Fibroblast of lung (primary cell): ENCODE measurements at regions not wholly inside any gene's neighbourhood (a gene's known extent, or its start where the extent isn't known, plus 50 kb on each side); places are given as distances from the start of the nearest gene placed in this dataset.

Source experiments
- DNase-seq, 2 donors: peaks; one replicate each; pipeline versions ENCODE4 v3.0.0 to v3.0.0-alpha.2; 2010; ENCODE audit warnings: low read depth in 2 of 2
- H2AFZ ChIP-seq: 2 replicates; pipeline ENCODE4 v1.5.1; 2012; ENCODE audit warnings: low read length, control low read depth, inconsistent platforms
- H3K27ac ChIP-seq: 2 replicates; pipeline ENCODE4 v1.5.1; 2011; ENCODE audit warnings: low read length, control low read depth; ENCODE audit not compliant: insufficient read depth
- H3K27me3 ChIP-seq: 2 replicates; pipeline ENCODE4 v1.5.1; 2011; ENCODE audit warnings: mild to moderate bottlenecking, low read length; ENCODE audit not compliant: control insufficient read depth, insufficient read depth
- H3K36me3 ChIP-seq: 2 replicates; pipeline ENCODE4 v1.5.1; 2011; ENCODE audit warnings: low read length; ENCODE audit not compliant: control insufficient read depth, insufficient read depth
- H3K4me1 ChIP-seq: 2 replicates; pipeline ENCODE4 v1.5.1; 2011; ENCODE audit warnings: low read length; ENCODE audit not compliant: control insufficient read depth, insufficient read depth; ENCODE audit errors: extremely low read depth
- H3K4me2 ChIP-seq: 2 replicates; pipeline ENCODE4 v1.5.1; 2011; ENCODE audit warnings: low read length, control low read depth; ENCODE audit not compliant: insufficient read depth; ENCODE audit errors: extremely low read depth
- H3K4me3 ChIP-seq, 4 experiments: fragments of 200-600 bp in 1 of 4; sonication (generic) in 1 of 4; replicated peaks in 1 of 4; 2 replicates each; pipeline ENCODE4 v1.5.1; 2011 to 2016; ENCODE audit warnings: low read length in 4 of 4, low read depth in 3 of 4, mild to moderate bottlenecking in 3 of 4, control low read depth in 2 of 4, inconsistent platforms in 1 of 4, mixed read lengths in 1 of 4; ENCODE audit not compliant: insufficient read depth in 1 of 4; ENCODE audit errors: control extremely low read depth in 1 of 4
- H3K79me2 ChIP-seq: 2 replicates; pipeline ENCODE4 v1.5.1; 2012; ENCODE audit warnings: mild to moderate bottlenecking, low read length, inconsistent platforms; ENCODE audit not compliant: control insufficient read depth, insufficient read depth
- H3K9ac ChIP-seq: 2 replicates; pipeline ENCODE4 v1.5.1; 2011; ENCODE audit warnings: mild to moderate bottlenecking, low read length, control low read depth; ENCODE audit not compliant: insufficient read depth
- H3K9me3 ChIP-seq: 2 replicates; pipeline ENCODE4 v1.5.1; 2012; ENCODE audit warnings: low read depth, low read length; ENCODE audit not compliant: control insufficient read depth, insufficient read depth
- H4K20me1 ChIP-seq: 2 replicates; pipeline ENCODE4 v1.5.1; 2011; ENCODE audit warnings: low read length; ENCODE audit not compliant: control insufficient read depth, insufficient read depth; ENCODE audit errors: extremely low read depth
- EZH2 ChIP-seq: IDR thresholded peaks from 2 replicates; pipeline ENCODE4 v1.5.1; 2012; ENCODE audit warnings: low read length, control low read depth, mild to moderate bottlenecking; ENCODE audit errors: missing control alignments
- TF ChIP-seq, protein P1 (sequence below), 2 donors: IDR thresholded peaks in 1 of 2; conservative IDR thresholded peaks in 1 of 2; 1 replicate in 1 of 2; 2 replicates in 1 of 2; pipeline ENCODE4 v1.5.1; 2011 to 2012; ENCODE audit warnings: low read length in 2 of 2, control low read depth in 1 of 2, inconsistent platforms in 1 of 2, low read depth in 1 of 2, mild to moderate bottlenecking in 1 of 2

DNA sequence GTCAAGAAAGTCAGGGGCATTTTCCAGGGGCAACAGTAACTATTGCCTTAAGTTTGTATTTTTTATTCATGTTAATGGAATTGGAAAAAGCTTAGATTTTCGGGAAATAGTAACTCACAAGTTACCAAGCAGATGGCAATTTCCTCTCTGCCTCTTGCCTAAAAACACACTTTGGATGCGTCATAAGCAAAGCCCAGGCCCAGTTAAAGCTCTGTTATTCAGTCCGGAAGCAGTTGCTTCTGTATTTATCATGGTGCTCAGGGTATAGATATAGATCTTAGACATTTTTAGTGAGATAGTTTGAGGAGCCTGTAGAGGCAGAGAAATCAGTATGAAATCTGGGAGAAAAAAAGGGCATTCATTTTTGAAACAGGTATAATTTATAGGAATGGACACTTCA is 260.3 kb upstream of the TNC start:
- no peaks in the 10 kb centered on the region for H3K36me3 ChIP-seq
- no peaks in the 10 kb centered on the region for H3K27me3 ChIP-seq
- no peak overlapping the region for H3K4me2 ChIP-seq
- no peak overlapping the region for H3K9ac ChIP-seq
- TF ChIP-seq, protein P1, sequence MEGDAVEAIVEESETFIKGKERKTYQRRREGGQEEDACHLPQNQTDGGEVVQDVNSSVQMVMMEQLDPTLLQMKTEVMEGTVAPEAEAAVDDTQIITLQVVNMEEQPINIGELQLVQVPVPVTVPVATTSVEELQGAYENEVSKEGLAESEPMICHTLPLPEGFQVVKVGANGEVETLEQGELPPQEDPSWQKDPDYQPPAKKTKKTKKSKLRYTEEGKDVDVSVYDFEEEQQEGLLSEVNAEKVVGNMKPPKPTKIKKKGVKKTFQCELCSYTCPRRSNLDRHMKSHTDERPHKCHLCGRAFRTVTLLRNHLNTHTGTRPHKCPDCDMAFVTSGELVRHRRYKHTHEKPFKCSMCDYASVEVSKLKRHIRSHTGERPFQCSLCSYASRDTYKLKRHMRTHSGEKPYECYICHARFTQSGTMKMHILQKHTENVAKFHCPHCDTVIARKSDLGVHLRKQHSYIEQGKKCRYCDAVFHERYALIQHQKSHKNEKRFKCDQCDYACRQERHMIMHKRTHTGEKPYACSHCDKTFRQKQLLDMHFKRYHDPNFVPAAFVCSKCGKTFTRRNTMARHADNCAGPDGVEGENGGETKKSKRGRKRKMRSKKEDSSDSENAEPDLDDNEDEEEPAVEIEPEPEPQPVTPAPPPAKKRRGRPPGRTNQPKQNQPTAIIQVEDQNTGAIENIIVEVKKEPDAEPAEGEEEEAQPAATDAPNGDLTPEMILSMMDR (conservative IDR thresholded peaks at IDR 0.05 in 1 of 2, IDR thresholded peaks at IDR 0.05 in 1 of 2; ENCODE audit: low read depth in 1 of 2, low read length in 2 of 2), result no peak
- TF ChIP-seq EZH2, result no peak
- H3K27ac ChIP-seq, result no peak overlapping the region
- no peak for DNase-seq
- no peaks in the 10 kb centered on the region for H3K4me1 ChIP-seq
- H3K4me3 ChIP-seq, result no peak overlapping the region
- H4K20me1 ChIP-seq, result no peaks in the 10 kb centered on the region
- no peaks in the 10 kb centered on the region for H3K79me2 ChIP-seq
- no peak overlapping the region for H2AFZ ChIP-seq
- H3K9me3 ChIP-seq, result no peaks in the 10 kb centered on the region

DNA sequence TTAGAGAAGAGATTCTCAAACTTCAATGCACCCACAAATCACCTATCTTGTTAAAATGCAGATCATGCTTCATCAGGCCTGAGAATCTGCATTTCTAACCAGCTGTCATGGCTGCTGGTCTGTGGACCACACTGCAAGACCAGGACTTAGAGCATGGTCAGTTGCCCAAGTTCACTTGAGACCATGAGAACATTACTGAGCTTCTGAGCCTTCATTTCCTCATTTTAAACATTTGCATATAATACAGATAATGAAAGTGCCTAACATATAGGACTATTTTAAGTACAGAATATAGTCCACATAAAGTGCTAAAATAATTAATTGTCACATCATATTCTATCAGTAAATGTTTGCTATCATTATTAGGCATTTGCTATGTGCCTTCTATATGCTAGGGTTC is 260.8 kb upstream of the TNC start:
- no peak overlapping the region for H3K9ac ChIP-seq
- H3K4me2 ChIP-seq, result no peak overlapping the region
- H4K20me1 ChIP-seq, result no peaks in the 10 kb centered on the region
- no peak overlapping the region for H3K27ac ChIP-seq
- no peaks in the 10 kb centered on the region for H3K27me3 ChIP-seq
- no peaks in the 10 kb centered on the region for H3K4me1 ChIP-seq
- H3K4me3 ChIP-seq, result no peak overlapping the region
- H3K36me3 ChIP-seq, result no peaks in the 10 kb centered on the region
- DNase-seq, result no peak
- H2AFZ ChIP-seq, result no peak overlapping the region
- H3K79me2 ChIP-seq, result no peaks in the 10 kb centered on the region
- no peaks in the 10 kb centered on the region for H3K9me3 ChIP-seq
- TF ChIP-seq, protein P1 (conservative IDR thresholded peaks at IDR 0.05 in 1 of 2, IDR thresholded peaks at IDR 0.05 in 1 of 2; ENCODE audit: low read depth in 1 of 2, low read length in 2 of 2), result no peak
- TF ChIP-seq EZH2, result no peak

DNA sequence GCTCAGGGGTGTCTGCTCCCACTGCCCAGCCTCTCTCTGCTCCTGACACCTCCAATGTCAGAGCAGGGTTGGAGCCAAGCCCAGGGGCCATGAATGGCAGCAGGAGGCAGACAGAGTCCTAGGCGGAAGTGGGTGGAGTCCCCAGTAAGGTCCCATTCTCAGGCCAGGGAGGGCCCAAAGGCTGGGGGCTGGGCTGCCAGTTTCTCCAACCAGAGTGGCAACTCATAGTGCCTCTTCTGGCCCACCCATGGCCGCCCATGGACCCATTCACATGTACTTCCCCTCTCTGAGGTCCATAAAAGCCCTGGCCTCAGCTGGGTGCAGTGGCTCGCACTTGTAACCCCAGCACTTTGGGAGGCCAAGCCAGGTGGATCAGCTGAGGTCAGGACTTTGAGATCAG is 261.8 kb upstream of the TNC start:
- no peak for DNase-seq
- no peak overlapping the region for H3K9ac ChIP-seq
- no peak for TF ChIP-seq EZH2
- TF ChIP-seq, protein P1 (conservative IDR thresholded peaks at IDR 0.05 in 1 of 2, IDR thresholded peaks at IDR 0.05 in 1 of 2; ENCODE audit: low read depth in 1 of 2, low read length in 2 of 2), result no peak
- no peaks in the 10 kb centered on the region for H3K27me3 ChIP-seq
- no peaks in the 10 kb centered on the region for H3K9me3 ChIP-seq
- H3K27ac ChIP-seq, result no peak overlapping the region
- no peak overlapping the region for H2AFZ ChIP-seq
- no peaks in the 10 kb centered on the region for H3K36me3 ChIP-seq
- no peaks in the 10 kb centered on the region for H4K20me1 ChIP-seq
- no peak overlapping the region for H3K4me3 ChIP-seq
- H3K79me2 ChIP-seq, result no peaks in the 10 kb centered on the region
- no peak overlapping the region for H3K4me2 ChIP-seq
- no peaks in the 10 kb centered on the region for H3K4me1 ChIP-seq
